ENCODE measurements at regions not wholly inside any gene's neighbourhood (a gene's known extent, or its start where the extent isn't known, plus 50 kb on each side); places are given as distances from the start of the nearest gene placed in this dataset.

GRCh38 chr13:21232599-21232998 lies 56.1 kb downstream of the MRPL57 start:
- no peak for TF ChIP-seq MYC (IDR thresholded peaks at IDR 0.05; ENCODE audit: low read depth, low read length)
- no peak for TF ChIP-seq POLR2A (IDR thresholded peaks at IDR 0.05; ENCODE audit: extremely low read depth, insufficient read length)
- TF ChIP-seq CTCF (IDR thresholded peaks at IDR 0.05; ENCODE audit: low read depth, low read length): no peak
- no peak for TF ChIP-seq MAX (IDR thresholded peaks at IDR 0.05; ENCODE audit: low read depth, low read length)
- peak overlapping the region; percentile 29 for H3K4me3 ChIP-seq (ENCODE audit: low read depth, low read length)
- no peak for DNase-seq (ENCODE audit: low read depth)

- TF ChIP-seq MAX (IDR thresholded peaks at IDR 0.05; ENCODE audit: low read depth, low read length) (no peak), MYC (IDR thresholded peaks at IDR 0.05; ENCODE audit: low read depth, low read length) (no peak), CTCF (IDR thresholded peaks at IDR 0.05; ENCODE audit: low read depth, low read length) (no peak), POLR2A (IDR thresholded peaks at IDR 0.05; ENCODE audit: extremely low read depth, insufficient read length) (no peak)
- peak overlapping the region; percentile 29 for H3K4me3 ChIP-seq (ENCODE audit: low read depth, low read length)
- DNase-seq (ENCODE audit: low read depth): no peak
Measured at GRCh38 chr13:21233086-21233485, 56.6 kb downstream of the MRPL57 start.

GRCh38 chr13:21234526-21234925 lies 58.1 kb downstream of the MRPL57 start:
- TF ChIP-seq POLR2A (IDR thresholded peaks at IDR 0.05; ENCODE audit: extremely low read depth, insufficient read length) (no peak), CTCF (IDR thresholded peaks at IDR 0.05; ENCODE audit: low read depth, low read length) (no peak), MAX (IDR thresholded peaks at IDR 0.05; ENCODE audit: low read depth, low read length) (no peak), MYC (IDR thresholded peaks at IDR 0.05; ENCODE audit: low read depth, low read length) (no peak)
- no peak overlapping the region for H3K4me3 ChIP-seq (ENCODE audit: low read depth, low read length)
- DNase-seq (ENCODE audit: low read depth): no peak

- no peak for DNase-seq (ENCODE audit: low read depth)
- H3K4me3 ChIP-seq (ENCODE audit: low read depth, low read length): no peak overlapping the region
- no peak for TF ChIP-seq CTCF (IDR thresholded peaks at IDR 0.05; ENCODE audit: low read depth, low read length)
- TF ChIP-seq POLR2A (IDR thresholded peaks at IDR 0.05; ENCODE audit: extremely low read depth, insufficient read length): no peak
- no peak for TF ChIP-seq MAX (IDR thresholded peaks at IDR 0.05; ENCODE audit: low read depth, low read length)
- no peak for TF ChIP-seq MYC (IDR thresholded peaks at IDR 0.05; ENCODE audit: low read depth, low read length)
Measured at GRCh38 chr13:21235174-21235573, 58.7 kb downstream of the MRPL57 start.

GRCh38 chr13:21237081-21237480 lies 60.6 kb downstream of the MRPL57 start:
- TF ChIP-seq POLR2A (IDR thresholded peaks at IDR 0.05; ENCODE audit: extremely low read depth, insufficient read length) (no peak), MAX (IDR thresholded peaks at IDR 0.05; ENCODE audit: low read depth, low read length) (no peak), MYC (IDR thresholded peaks at IDR 0.05; ENCODE audit: low read depth, low read length) (no peak), CTCF (IDR thresholded peaks at IDR 0.05; ENCODE audit: low read depth, low read length) (no peak)
- DNase-seq (ENCODE audit: low read depth): no peak
- no peak overlapping the region for H3K4me3 ChIP-seq (ENCODE audit: low read depth, low read length)

- H3K4me3 ChIP-seq (ENCODE audit: low read depth, low read length): no peak overlapping the region
- TF ChIP-seq MYC (IDR thresholded peaks at IDR 0.05; ENCODE audit: low read depth, low read length) (no peak), POLR2A (IDR thresholded peaks at IDR 0.05; ENCODE audit: extremely low read depth, insufficient read length) (no peak), CTCF (IDR thresholded peaks at IDR 0.05; ENCODE audit: low read depth, low read length) (no peak), MAX (IDR thresholded peaks at IDR 0.05; ENCODE audit: low read depth, low read length) (no peak)
- no peak for DNase-seq (ENCODE audit: low read depth)
Measured at GRCh38 chr13:21238267-21238666, 61.8 kb downstream of the MRPL57 start.

Measured in NB4 (cell line).